ENCODE measurements at regions not wholly inside any gene's neighbourhood (a gene's known extent, or its start where the extent isn't known, plus 50 kb on each side); places are given as distances from the start of the nearest gene placed in this dataset.
"Not testable (repeated sequence)": the region's sequence is repeated elsewhere in the genome, so short reads cannot be mapped to it uniquely, and the experiment has no call there.

DNA sequence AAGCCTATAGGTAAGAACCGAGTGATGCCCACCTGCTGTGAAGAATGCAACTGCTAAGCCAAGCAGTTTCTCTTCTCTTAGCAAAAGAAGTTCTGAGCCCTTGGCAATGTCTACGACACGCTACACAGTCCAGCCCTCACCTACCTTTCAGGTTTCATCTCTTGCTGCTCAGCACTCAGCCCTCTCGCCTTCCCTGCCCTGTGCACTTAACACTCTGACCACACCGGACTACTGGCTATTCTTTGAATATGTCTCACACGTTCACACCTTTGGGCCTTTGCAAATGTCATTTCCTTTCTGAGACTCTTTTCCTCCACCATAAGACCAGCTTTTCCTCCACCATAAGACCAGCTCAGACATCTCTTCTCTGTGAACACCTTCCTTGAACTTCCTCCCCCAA lies 67.0 kb upstream of the ITGB1 start:
- TF ChIP-seq CTCF (IDR thresholded peaks at IDR 0.05): no peak
- DNase-seq (ENCODE audit: low spot score): no peak
- no peak overlapping the region for H3K4me3 ChIP-seq

GRCh38 chr10:33022691-33023090 lies 64.7 kb upstream of the ITGB1 start:
- no peaks in the 10 kb centered on the region for H3K9me3 ChIP-seq
- H3K4me1 ChIP-seq: no peaks in the 10 kb centered on the region
- H3K27ac ChIP-seq: no peak overlapping the region
- no peak for TF ChIP-seq CTCF (IDR thresholded peaks at IDR 0.05)
- no peak for DNase-seq (ENCODE audit: low spot score)
- no peaks in the 10 kb centered on the region for H3K36me3 ChIP-seq
- H3K4me3 ChIP-seq: no peak overlapping the region
- H3K27me3 ChIP-seq: no peaks in the 10 kb centered on the region

More for the DNA sequence above, 67.0 kb upstream of the ITGB1 start:
- no peaks in the 10 kb centered on the region for H3K27me3 ChIP-seq
- H3K9me3 ChIP-seq: no peaks in the 10 kb centered on the region
- no peak overlapping the region for H3K27ac ChIP-seq
- H3K36me3 ChIP-seq: no peaks in the 10 kb centered on the region
- H3K4me1 ChIP-seq: no peaks in the 10 kb centered on the region

DNA sequence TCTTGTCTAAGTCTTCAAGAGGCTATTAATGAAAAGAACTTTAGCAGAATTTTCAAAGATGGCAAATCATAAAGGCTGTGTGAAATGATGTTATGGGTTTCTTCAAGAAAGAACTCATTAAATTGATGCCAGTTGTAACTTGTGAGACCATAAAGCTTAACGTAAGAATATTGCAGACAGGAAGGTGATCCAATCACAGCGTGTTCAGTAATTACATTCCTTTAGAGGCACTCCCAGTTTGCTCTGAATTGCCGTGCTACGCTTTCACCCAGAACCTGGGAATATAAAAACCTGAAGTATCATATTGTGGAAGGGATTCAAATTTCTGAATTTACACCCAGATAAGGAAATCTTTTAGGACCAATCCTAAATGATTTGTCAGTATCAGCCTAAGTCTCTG lies 64.1 kb upstream of the ITGB1 start:
- TF ChIP-seq CTCF (IDR thresholded peaks at IDR 0.05): no peak
- H3K4me3 ChIP-seq: no peak overlapping the region
- DNase-seq (ENCODE audit: low spot score): no peak
- H3K27me3 ChIP-seq: no peaks in the 10 kb centered on the region
- H3K4me1 ChIP-seq: no peaks in the 10 kb centered on the region
- no peaks in the 10 kb centered on the region for H3K36me3 ChIP-seq
- no peak overlapping the region for H3K27ac ChIP-seq
- no peaks in the 10 kb centered on the region for H3K9me3 ChIP-seq

- H3K27ac ChIP-seq: no peak overlapping the region
- H3K9me3 ChIP-seq: no peaks in the 10 kb centered on the region
- no peaks in the 10 kb centered on the region for H3K4me1 ChIP-seq
- no peak overlapping the region for H3K4me3 ChIP-seq
- H3K27me3 ChIP-seq: no peaks in the 10 kb centered on the region
- no peaks in the 10 kb centered on the region for H3K36me3 ChIP-seq
- no peak for TF ChIP-seq CTCF (IDR thresholded peaks at IDR 0.05)
- no peak for DNase-seq (ENCODE audit: low spot score)
Observed at GRCh38 chr10:33016988-33017387, 59.0 kb upstream of the ITGB1 start.

GRCh38 chr10:33015761-33016547 lies 57.9 kb upstream of the ITGB1 start:
- Histone ChIP-seq H3K27me3 (no peaks in the 10 kb centered on the region), H3K4me3 (no peak overlapping the region), H3K4me1 (no peaks in the 10 kb centered on the region), H3K9me3 (no peaks in the 10 kb centered on the region), H3K27ac (no peak overlapping the region), H3K36me3 (no peaks in the 10 kb centered on the region)
- no peak for TF ChIP-seq CTCF (IDR thresholded peaks at IDR 0.05)
- DNase-seq (ENCODE audit: low spot score): no peak

GRCh38 chr10:33013331-33013730 lies 55.3 kb upstream of the ITGB1 start:
- H3K27ac ChIP-seq; H3K36me3 ChIP-seq; H3K9me3 ChIP-seq; H3K4me3 ChIP-seq; H3K27me3 ChIP-seq; DNase-seq (ENCODE audit: low spot score); H3K4me1 ChIP-seq: not testable (repeated sequence)
